Endodermal cell (in vitro differentiated cells): ENCODE measurements at regions not wholly inside any gene's neighbourhood (a gene's known extent, or its start where the extent isn't known, plus 50 kb on each side); places are given as distances from the start of the nearest gene placed in this dataset.

Experiments
- DNase-seq: peaks from one replicate; pipeline ENCODE4 v3.0.0-alpha.2; 2017
- H3K27ac ChIP-seq: 2 replicates; pipeline ENCODE4 v1.5.1; 2013; ENCODE audit warnings: mild to moderate bottlenecking, low read depth, low read length, moderate library complexity
- H3K27me3 ChIP-seq: 2 replicates; pipeline ENCODE4 v1.6.1; 2013; ENCODE audit warnings: mild to moderate bottlenecking, low read length, moderate library complexity; ENCODE audit not compliant: insufficient read depth, control insufficient read depth, poor library complexity, severe bottlenecking
- H3K36me3 ChIP-seq: 2 replicates; pipeline ENCODE4 v1.7.0; 2013; ENCODE audit warnings: mild to moderate bottlenecking, low read length, moderate library complexity; ENCODE audit not compliant: control insufficient read depth, insufficient read depth
- H3K4me1 ChIP-seq: one replicate; pipeline ENCODE4 v1.7.0; 2013; ENCODE audit warnings: low read length; ENCODE audit not compliant: control insufficient read depth, insufficient read depth
- H3K4me3 ChIP-seq: 2 replicates; pipeline ENCODE4 v1.5.1; 2013; ENCODE audit warnings: mild to moderate bottlenecking, low read length, moderate library complexity
- H3K9ac ChIP-seq: 2 replicates; pipeline ENCODE4 v1.6.1; 2013; ENCODE audit warnings: mild to moderate bottlenecking, low read length, moderate library complexity; ENCODE audit not compliant: poor library complexity, severe bottlenecking; ENCODE audit errors: extremely low read depth
- H3K9me3 ChIP-seq: 2 replicates; pipeline ENCODE4 v1.6.1; 2013; ENCODE audit warnings: mild to moderate bottlenecking, low read length, moderate library complexity; ENCODE audit not compliant: control insufficient read depth
- H3K27ac Mint-ChIP-seq: 2 replicates; pipeline ENCODE4 v1.8.0; 2020; ENCODE audit warnings: mixed read lengths
- H3K27me3 Mint-ChIP-seq: 2 replicates; pipeline ENCODE4 v1.8.0; 2021; ENCODE audit warnings: mild to moderate bottlenecking, mixed read lengths; ENCODE audit not compliant: insufficient read depth
- H3K36me3 Mint-ChIP-seq: 2 replicates; pipeline ENCODE4 v1.8.0; 2020; ENCODE audit warnings: low read depth, mixed read lengths
- H3K4me1 Mint-ChIP-seq: 2 replicates; pipeline ENCODE4 v1.8.0; 2020; ENCODE audit warnings: mixed read lengths
- H3K4me3 Mint-ChIP-seq: 2 replicates; pipeline ENCODE4 v1.8.0; 2020; ENCODE audit warnings: mild to moderate bottlenecking, moderate library complexity, mixed read lengths
- H3K9me3 Mint-ChIP-seq: 2 replicates; pipeline ENCODE4 v1.8.0; 2020; ENCODE audit warnings: mild to moderate bottlenecking, mixed read lengths
- WGBS, 2 experiments: methylation state at CpG; one replicate each; pipeline versions ENCODE4 v1.1.5 to v1.1.7; 2013; ENCODE audit warnings: missing lambda C conversion rate in 2 of 2, mixed read lengths in 1 of 2; ENCODE audit not compliant: insufficient coverage in 1 of 2, insufficient read length in 1 of 2; 5-methylcytosine and 5-hydroxymethylcytosine counted together
- TF ChIP-seq, protein P1 (sequence below): fragments of 200-600 bp; sonication (generic); conservative IDR thresholded peaks from 2 replicates; pipeline ENCODE4 v1.5.0; 2021; ENCODE audit warnings: antibody characterized with exemption, mild to moderate bottlenecking

DNA sequence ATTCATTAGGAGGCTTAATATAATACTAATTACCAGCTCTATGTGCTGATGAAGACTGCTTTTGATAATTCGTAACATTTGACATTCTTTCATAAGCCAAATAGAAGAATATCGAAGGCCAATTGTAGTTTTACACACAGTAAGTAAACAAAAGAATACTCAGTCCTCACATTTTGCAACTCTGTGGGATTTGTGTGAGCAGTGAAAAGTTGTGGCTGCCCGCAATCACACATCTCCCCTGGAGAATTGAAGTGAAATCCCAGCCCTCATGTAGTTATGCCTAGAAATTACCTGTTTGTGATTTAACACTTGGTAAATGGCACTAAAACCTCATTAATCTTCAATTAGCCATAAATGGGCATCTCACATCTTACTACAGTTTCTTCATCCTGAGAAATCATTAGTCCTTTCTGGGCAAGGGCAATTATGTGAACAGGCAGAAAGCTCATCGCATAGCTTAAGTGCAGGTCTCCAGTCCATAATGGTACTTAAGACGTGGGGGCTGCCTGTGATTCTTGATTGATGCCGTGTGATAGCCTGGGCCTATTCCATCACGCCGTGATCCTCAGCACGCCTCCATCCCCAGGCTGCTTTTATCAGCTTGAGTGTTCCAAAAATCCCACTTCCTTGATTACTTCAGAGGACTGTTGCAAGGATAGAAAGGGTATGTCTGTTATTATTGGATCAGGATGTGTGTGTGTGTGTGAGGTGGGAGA, 97.9 kb upstream of the METTL14 start:
- no peaks in the 10 kb centered on the region for H3K27me3 ChIP-seq
- H3K4me3 ChIP-seq: no peak overlapping the region
- H3K9ac ChIP-seq: no peak overlapping the region
- no peaks in the 10 kb centered on the region for H3K36me3 Mint-ChIP-seq
- no peaks in the 10 kb centered on the region for H3K9me3 ChIP-seq
- 90 to 100% methylated on average over 4 to 9 of the region's 9 CpGs for WGBS, 2 experiments
- no peak overlapping the region for H3K27ac Mint-ChIP-seq
- no peak overlapping the region for H3K4me3 Mint-ChIP-seq
- H3K36me3 ChIP-seq: no peaks in the 10 kb centered on the region
- H3K4me1 Mint-ChIP-seq: no peaks in the 10 kb centered on the region
- H3K4me1 ChIP-seq: no peaks in the 10 kb centered on the region
- H3K9me3 Mint-ChIP-seq: no peaks in the 10 kb centered on the region
- H3K27ac ChIP-seq: no peak overlapping the region
- no peaks in the 10 kb centered on the region for H3K27me3 Mint-ChIP-seq
- no peak for DNase-seq
- TF ChIP-seq, protein P1, sequence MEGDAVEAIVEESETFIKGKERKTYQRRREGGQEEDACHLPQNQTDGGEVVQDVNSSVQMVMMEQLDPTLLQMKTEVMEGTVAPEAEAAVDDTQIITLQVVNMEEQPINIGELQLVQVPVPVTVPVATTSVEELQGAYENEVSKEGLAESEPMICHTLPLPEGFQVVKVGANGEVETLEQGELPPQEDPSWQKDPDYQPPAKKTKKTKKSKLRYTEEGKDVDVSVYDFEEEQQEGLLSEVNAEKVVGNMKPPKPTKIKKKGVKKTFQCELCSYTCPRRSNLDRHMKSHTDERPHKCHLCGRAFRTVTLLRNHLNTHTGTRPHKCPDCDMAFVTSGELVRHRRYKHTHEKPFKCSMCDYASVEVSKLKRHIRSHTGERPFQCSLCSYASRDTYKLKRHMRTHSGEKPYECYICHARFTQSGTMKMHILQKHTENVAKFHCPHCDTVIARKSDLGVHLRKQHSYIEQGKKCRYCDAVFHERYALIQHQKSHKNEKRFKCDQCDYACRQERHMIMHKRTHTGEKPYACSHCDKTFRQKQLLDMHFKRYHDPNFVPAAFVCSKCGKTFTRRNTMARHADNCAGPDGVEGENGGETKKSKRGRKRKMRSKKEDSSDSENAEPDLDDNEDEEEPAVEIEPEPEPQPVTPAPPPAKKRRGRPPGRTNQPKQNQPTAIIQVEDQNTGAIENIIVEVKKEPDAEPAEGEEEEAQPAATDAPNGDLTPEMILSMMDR: no peak

DNA sequence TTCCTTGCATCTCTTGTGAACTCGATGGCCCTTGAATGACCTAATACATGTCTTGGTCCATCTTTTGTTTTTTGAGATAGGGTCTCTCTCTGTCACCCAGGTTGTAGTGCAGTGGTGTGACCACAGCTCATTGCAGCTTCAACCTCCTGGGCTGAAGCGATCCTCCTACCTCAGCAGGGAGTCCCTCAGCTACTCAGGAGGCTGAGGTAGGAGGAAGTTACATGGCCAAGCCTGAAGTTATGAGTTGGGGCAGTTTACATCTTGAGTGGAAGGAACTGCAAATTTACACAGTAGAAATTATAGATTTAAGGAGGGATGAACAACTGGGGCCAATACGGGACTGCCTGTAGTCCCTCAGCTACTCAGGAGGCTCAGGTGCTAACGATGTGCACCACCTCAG, 97.2 kb upstream of the METTL14 start:
- no peak overlapping the region for H3K4me3 ChIP-seq
- H3K27ac ChIP-seq: no peak overlapping the region
- H3K27me3 ChIP-seq: no peaks in the 10 kb centered on the region
- no peaks in the 10 kb centered on the region for H3K4me1 ChIP-seq
- no peaks in the 10 kb centered on the region for H3K36me3 Mint-ChIP-seq
- no peaks in the 10 kb centered on the region for H3K27me3 Mint-ChIP-seq
- DNase-seq: no peak
- no peak overlapping the region for H3K9ac ChIP-seq
- no peaks in the 10 kb centered on the region for H3K4me1 Mint-ChIP-seq
- 85% methylated on average over 3 to 4 of the region's 4 CpGs for WGBS, 2 experiments
- no peaks in the 10 kb centered on the region for H3K9me3 ChIP-seq
- TF ChIP-seq, protein P1: no peak
- H3K9me3 Mint-ChIP-seq: no peaks in the 10 kb centered on the region
- no peaks in the 10 kb centered on the region for H3K36me3 ChIP-seq
- H3K27ac Mint-ChIP-seq: no peak overlapping the region
- H3K4me3 Mint-ChIP-seq: no peak overlapping the region

DNA sequence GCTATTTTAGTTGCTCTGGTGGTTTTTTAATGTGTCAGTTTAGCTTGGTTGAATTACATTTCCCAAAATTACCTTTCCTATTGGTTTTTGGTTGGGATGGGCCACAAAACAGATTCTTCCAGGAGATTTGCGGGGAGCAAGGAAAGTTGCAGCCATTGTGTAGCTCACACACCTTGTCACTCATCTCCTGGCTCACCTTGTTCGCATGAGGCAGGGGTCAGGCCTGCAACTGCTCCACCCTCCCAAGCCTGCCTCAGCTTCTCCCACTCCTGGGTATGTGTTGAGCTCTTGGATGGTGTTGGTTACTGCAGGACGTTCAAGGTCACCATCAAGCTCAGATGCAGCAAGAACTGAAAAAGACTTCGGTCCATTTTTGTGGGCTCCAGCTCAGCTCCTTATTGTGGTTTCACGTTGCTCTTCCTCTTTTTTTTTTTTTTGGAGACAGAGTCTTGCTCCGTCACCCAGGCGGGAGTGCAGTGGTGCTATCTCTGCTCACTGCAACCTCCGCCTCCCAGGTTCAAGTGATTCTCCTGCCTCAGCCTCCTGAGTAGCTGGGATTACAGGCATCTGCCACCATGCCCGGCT, 95.6 kb upstream of the METTL14 start:
- no peaks in the 10 kb centered on the region for H3K36me3 ChIP-seq
- no peaks in the 10 kb centered on the region for H3K27me3 ChIP-seq
- WGBS, 2 experiments: 86 to 91% methylated on average over 7 to 9 of the region's 9 CpGs
- no peak overlapping the region for H3K9ac ChIP-seq
- DNase-seq: no peak
- Mint-ChIP-seq H3K27me3 (no peaks in the 10 kb centered on the region), H3K27ac (no peak overlapping the region), H3K4me1 (no peaks in the 10 kb centered on the region), H3K9me3 (no peaks in the 10 kb centered on the region), H3K36me3 (no peaks in the 10 kb centered on the region), H3K4me3 (no peak overlapping the region)
- H3K27ac ChIP-seq: no peak overlapping the region
- TF ChIP-seq, protein P1: no peak
- no peaks in the 10 kb centered on the region for H3K4me1 ChIP-seq
- H3K9me3 ChIP-seq: no peaks in the 10 kb centered on the region
- no peak overlapping the region for H3K4me3 ChIP-seq
